ENCODE measurements at regions not wholly inside any gene's neighbourhood (a gene's known extent, or its start where the extent isn't known, plus 50 kb on each side); places are given as distances from the start of the nearest gene placed in this dataset.

DNA sequence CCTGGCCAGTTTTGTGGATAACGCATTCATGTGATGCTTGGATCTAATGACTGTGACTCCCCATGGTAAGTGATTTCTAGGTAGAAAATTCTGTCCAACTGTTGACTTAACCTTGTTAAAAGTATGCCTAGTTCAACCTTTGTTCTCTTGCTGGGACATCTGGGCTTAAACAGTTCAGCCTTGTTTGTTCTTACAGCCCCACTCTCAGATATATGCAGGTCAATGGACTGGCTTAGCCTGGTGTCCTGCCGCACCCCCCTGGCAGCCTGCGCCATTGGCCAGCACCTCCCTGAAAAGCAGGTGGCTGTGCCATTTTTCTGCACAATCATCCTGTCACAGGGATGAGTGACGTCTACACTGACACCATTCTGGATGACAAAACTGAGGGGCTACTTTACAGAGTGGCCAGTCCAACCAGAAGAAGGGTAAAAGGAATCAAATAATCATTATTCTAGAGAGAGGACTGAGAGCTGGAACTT, 244.7 kb upstream of the ONECUT1 start:
- WGBS (ENCODE audit: low lambda C conversion rate, missing lambda C conversion rate): 80% methylated on average over 4 of the region's 4 CpGs
- H3K36me3 ChIP-seq (replicated peaks; ENCODE audit: insufficient read depth, low read depth): no peaks in the 10 kb centered on the region
- H3K4me2 ChIP-seq: no peak overlapping the region
- H3K4me3 ChIP-seq: no peak overlapping the region
- H3K27ac ChIP-seq: peak overlapping the region; percentile 15
- peak; percentile 35 for DNase-seq (ENCODE audit: low spot score)
- TF ChIP-seq, protein P1, sequence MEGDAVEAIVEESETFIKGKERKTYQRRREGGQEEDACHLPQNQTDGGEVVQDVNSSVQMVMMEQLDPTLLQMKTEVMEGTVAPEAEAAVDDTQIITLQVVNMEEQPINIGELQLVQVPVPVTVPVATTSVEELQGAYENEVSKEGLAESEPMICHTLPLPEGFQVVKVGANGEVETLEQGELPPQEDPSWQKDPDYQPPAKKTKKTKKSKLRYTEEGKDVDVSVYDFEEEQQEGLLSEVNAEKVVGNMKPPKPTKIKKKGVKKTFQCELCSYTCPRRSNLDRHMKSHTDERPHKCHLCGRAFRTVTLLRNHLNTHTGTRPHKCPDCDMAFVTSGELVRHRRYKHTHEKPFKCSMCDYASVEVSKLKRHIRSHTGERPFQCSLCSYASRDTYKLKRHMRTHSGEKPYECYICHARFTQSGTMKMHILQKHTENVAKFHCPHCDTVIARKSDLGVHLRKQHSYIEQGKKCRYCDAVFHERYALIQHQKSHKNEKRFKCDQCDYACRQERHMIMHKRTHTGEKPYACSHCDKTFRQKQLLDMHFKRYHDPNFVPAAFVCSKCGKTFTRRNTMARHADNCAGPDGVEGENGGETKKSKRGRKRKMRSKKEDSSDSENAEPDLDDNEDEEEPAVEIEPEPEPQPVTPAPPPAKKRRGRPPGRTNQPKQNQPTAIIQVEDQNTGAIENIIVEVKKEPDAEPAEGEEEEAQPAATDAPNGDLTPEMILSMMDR (IDR thresholded peaks at IDR 0.05; ENCODE audit: poor library complexity): no peak
- TF ChIP-seq EZH2phosphoT487 (IDR thresholded peaks at IDR 0.05; ENCODE audit: low read depth, severe bottlenecking, unreplicated experiment): no peak
- no peaks in the 10 kb centered on the region for H3K27me3 ChIP-seq
- no peaks in the 10 kb centered on the region for H3K79me2 ChIP-seq
- H3K9me2 ChIP-seq (replicated peaks; ENCODE audit: insufficient read depth): no peaks in the 10 kb centered on the region
- no peaks in the 10 kb centered on the region for H3K4me1 ChIP-seq (ENCODE audit: insufficient read depth)
- no peaks in the 10 kb centered on the region for H3K9me3 ChIP-seq (ENCODE audit: low read depth)
- no peaks in the 10 kb centered on the region for H4K20me1 ChIP-seq (ENCODE audit: insufficient read depth, poor library complexity, severe bottlenecking)
- H2AFZ ChIP-seq: no peak overlapping the region

DNA sequence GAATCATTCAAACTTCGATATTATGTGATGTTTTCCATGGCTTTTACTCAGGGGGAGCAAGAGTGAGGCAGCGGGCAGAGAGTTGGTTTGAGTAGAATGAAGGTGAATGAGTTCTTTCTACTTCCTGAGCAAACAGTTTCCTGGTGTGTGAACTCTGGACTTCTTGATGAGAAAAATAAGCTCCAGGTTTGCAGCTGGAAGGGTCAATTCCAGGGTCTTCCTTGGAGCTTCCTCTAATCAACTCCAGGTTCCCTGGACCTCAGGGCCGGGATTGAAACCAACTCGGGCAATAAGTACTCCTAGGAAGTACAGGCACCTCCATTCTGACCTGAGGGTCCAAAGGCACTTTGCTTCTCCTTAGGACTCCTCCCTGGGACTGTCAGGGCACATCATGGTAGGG, 243.6 kb upstream of the ONECUT1 start:
- H3K4me2 ChIP-seq: no peak overlapping the region
- no peak overlapping the region for H2AFZ ChIP-seq
- no peaks in the 10 kb centered on the region for H3K4me1 ChIP-seq (ENCODE audit: insufficient read depth)
- H4K20me1 ChIP-seq (ENCODE audit: insufficient read depth, poor library complexity, severe bottlenecking): no peaks in the 10 kb centered on the region
- no peak for TF ChIP-seq EZH2 (IDR thresholded peaks at IDR 0.05; ENCODE audit: borderline replicate concordance)
- TF ChIP-seq, protein P1 (IDR thresholded peaks at IDR 0.05; ENCODE audit: poor library complexity): no peak
- TF ChIP-seq EZH2phosphoT487 (IDR thresholded peaks at IDR 0.05; ENCODE audit: low read depth, severe bottlenecking, unreplicated experiment): no peak
- H3K79me2 ChIP-seq: no peaks in the 10 kb centered on the region
- H3K36me3 ChIP-seq (replicated peaks; ENCODE audit: insufficient read depth, low read depth): no peaks in the 10 kb centered on the region
- no peaks in the 10 kb centered on the region for H3K27me3 ChIP-seq
- WGBS (ENCODE audit: low lambda C conversion rate, missing lambda C conversion rate): 84% methylated on average over 4 of the region's 4 CpGs
- no peak for DNase-seq (ENCODE audit: low spot score)
- H3K9me2 ChIP-seq (replicated peaks; ENCODE audit: insufficient read depth): no peaks in the 10 kb centered on the region
- H3K27ac ChIP-seq: no peak overlapping the region
- no peak overlapping the region for H3K4me3 ChIP-seq
- H3K9me3 ChIP-seq (ENCODE audit: low read depth): no peaks in the 10 kb centered on the region

DNA sequence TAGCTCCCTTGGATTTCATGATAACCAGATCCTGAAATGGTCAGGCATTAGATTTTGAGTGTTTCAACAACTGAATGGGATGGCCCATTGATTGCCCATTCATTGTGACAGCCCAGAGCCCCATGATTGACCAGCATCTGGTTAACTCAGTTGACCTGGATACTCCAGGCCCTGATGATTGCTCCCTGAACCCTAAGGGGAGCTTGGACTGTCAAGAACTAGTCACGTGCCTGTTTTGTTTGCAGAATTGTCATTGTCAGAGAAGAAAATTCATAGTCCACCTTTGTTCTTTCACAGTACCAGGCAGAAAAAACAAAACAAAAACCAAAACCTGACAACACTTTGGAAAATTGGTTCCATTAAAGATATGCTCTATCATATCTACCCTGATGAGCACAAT, 241.3 kb upstream of the ONECUT1 start:
- Histone ChIP-seq H3K27ac (no peak overlapping the region), H3K36me3 (replicated peaks; ENCODE audit: insufficient read depth, low read depth) (no peaks in the 10 kb centered on the region), H4K20me1 (ENCODE audit: insufficient read depth, poor library complexity, severe bottlenecking) (no peaks in the 10 kb centered on the region), H2AFZ (no peak overlapping the region), H3K4me2 (no peak overlapping the region), H3K9me3 (ENCODE audit: low read depth) (no peaks in the 10 kb centered on the region), H3K4me1 (ENCODE audit: insufficient read depth) (no peaks in the 10 kb centered on the region), H3K9me2 (replicated peaks; ENCODE audit: insufficient read depth) (no peaks in the 10 kb centered on the region), H3K79me2 (no peaks in the 10 kb centered on the region), H3K27me3 (no peaks in the 10 kb centered on the region), H3K4me3 (no peak overlapping the region)
- DNase-seq (ENCODE audit: low spot score): no peak
- 48% methylated on average over 1 of the region's 1 CpG for WGBS (ENCODE audit: low lambda C conversion rate, missing lambda C conversion rate)
- TF ChIP-seq, protein P1 (IDR thresholded peaks at IDR 0.05; ENCODE audit: poor library complexity): no peak
- TF ChIP-seq EZH2 (IDR thresholded peaks at IDR 0.05; ENCODE audit: borderline replicate concordance) (no peak), EZH2phosphoT487 (IDR thresholded peaks at IDR 0.05; ENCODE audit: low read depth, severe bottlenecking, unreplicated experiment) (no peak)

DNA sequence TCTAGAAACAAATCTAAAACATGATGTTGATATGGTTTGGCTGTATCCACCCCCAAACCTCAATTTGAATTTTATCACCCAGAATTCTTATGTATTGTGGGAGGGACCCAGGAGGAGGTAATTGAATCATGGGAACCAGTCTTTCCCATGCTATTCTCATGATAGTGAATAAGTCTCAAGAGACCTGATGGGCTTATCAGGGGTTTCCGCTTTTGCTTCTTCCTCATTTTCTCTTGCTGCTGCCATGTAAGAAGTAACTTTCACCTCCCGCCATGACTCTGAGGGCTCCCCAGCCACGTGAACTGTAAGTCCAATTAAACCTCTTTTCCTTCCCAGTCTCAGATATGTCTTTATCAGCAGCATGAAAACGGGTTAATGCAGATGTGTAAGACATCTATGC, 232.7 kb upstream of the ONECUT1 start:
- TF ChIP-seq, protein P1 (IDR thresholded peaks at IDR 0.05; ENCODE audit: poor library complexity): no peak
- TF ChIP-seq EZH2phosphoT487 (IDR thresholded peaks at IDR 0.05; ENCODE audit: low read depth, severe bottlenecking, unreplicated experiment) (no peak), EZH2 (IDR thresholded peaks at IDR 0.05; ENCODE audit: borderline replicate concordance) (no peak)
- 78% methylated on average over 4 of the region's 4 CpGs for WGBS (ENCODE audit: low lambda C conversion rate, missing lambda C conversion rate)
- no peaks in the 10 kb centered on the region for H3K4me1 ChIP-seq (ENCODE audit: insufficient read depth)
- no peak overlapping the region for H3K27ac ChIP-seq
- H3K79me2 ChIP-seq: no peaks in the 10 kb centered on the region
- no peaks in the 10 kb centered on the region for H3K9me2 ChIP-seq (replicated peaks; ENCODE audit: insufficient read depth)
- no peaks in the 10 kb centered on the region for H3K36me3 ChIP-seq (replicated peaks; ENCODE audit: insufficient read depth, low read depth)
- H3K4me2 ChIP-seq: no peak overlapping the region
- H4K20me1 ChIP-seq (ENCODE audit: insufficient read depth, poor library complexity, severe bottlenecking): no peaks in the 10 kb centered on the region
- H3K9me3 ChIP-seq (ENCODE audit: low read depth): no peaks in the 10 kb centered on the region
- no peak overlapping the region for H2AFZ ChIP-seq
- no peaks in the 10 kb centered on the region for H3K27me3 ChIP-seq
- no peak overlapping the region for H3K4me3 ChIP-seq
- DNase-seq (ENCODE audit: low spot score): no peak
